ENCODE measurements at regions not wholly inside any gene's neighbourhood (a gene's known extent, or its start where the extent isn't known, plus 50 kb on each side); places are given as distances from the start of the nearest gene placed in this dataset.
"Not testable (repeated sequence)": the region's sequence is repeated elsewhere in the genome, so short reads cannot be mapped to it uniquely, and the experiment has no call there.

DNA sequence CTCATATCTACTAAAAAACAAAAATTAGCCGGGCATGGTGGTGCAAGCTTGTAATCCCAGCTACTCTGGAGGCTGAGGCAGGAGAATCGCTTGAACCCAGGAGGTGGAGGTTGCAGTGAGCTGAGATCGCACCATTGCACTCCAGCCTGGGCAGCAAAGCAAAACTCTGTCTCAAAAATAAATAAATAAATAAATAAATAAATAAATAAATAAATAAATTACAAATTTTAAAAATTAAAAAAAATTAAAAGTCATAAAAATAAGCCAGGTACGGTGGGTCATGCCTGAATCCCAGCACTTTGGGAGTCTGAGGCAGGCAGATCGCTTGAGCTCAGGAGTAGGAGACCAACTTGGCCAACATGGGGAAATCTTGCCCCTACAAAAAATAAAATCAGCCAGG is 59.7 kb upstream of the SH3GLB1 start:
- TF ChIP-seq, protein P1, sequence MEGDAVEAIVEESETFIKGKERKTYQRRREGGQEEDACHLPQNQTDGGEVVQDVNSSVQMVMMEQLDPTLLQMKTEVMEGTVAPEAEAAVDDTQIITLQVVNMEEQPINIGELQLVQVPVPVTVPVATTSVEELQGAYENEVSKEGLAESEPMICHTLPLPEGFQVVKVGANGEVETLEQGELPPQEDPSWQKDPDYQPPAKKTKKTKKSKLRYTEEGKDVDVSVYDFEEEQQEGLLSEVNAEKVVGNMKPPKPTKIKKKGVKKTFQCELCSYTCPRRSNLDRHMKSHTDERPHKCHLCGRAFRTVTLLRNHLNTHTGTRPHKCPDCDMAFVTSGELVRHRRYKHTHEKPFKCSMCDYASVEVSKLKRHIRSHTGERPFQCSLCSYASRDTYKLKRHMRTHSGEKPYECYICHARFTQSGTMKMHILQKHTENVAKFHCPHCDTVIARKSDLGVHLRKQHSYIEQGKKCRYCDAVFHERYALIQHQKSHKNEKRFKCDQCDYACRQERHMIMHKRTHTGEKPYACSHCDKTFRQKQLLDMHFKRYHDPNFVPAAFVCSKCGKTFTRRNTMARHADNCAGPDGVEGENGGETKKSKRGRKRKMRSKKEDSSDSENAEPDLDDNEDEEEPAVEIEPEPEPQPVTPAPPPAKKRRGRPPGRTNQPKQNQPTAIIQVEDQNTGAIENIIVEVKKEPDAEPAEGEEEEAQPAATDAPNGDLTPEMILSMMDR (conservative IDR thresholded peaks at IDR 0.05 in 1 of 2, IDR thresholded peaks at IDR 0.05 in 1 of 2; ENCODE audit: low read depth in 1 of 2, low read length in 2 of 2), result not testable (repeated sequence)
- TF ChIP-seq EZH2 (IDR thresholded peaks at IDR 0.05; ENCODE audit: low read length, missing control alignments), result not testable (repeated sequence)

Data from fibroblast of lung (primary cell).